Muscle of leg (tissue), 3 donors: ENCODE measurements at regions not wholly inside any gene's neighbourhood (a gene's known extent, or its start where the extent isn't known, plus 50 kb on each side); places are given as distances from the start of the nearest gene placed in this dataset.
A peak's percentile ranks its signal among the peaks of the same experiment; 100 is the strongest.

Experiments
- DNase-seq: peaks from one replicate; pipeline ENCODE4 v3.0.0; 2013
- H3K27ac ChIP-seq: one replicate; pipeline ENCODE4 v1.5.1; 2013; ENCODE audit warnings: mild to moderate bottlenecking, low read length, control low read depth
- H3K27me3 ChIP-seq: one replicate; pipeline ENCODE4 v1.6.1; 2013; ENCODE audit warnings: low read length; ENCODE audit not compliant: control insufficient read depth, insufficient read depth
- H3K36me3 ChIP-seq: one replicate; pipeline ENCODE4 v1.6.1; 2013; ENCODE audit warnings: low read length; ENCODE audit not compliant: control insufficient read depth, insufficient read depth
- H3K4me1 ChIP-seq: one replicate; pipeline ENCODE4 v1.6.1; 2013; ENCODE audit warnings: low read length; ENCODE audit not compliant: control insufficient read depth, insufficient read depth
- H3K4me3 ChIP-seq: one replicate; pipeline ENCODE4 v1.5.1; 2013; ENCODE audit warnings: low read length, control low read depth
- H3K9me3 ChIP-seq: replicated peaks from 2 replicates; pipeline ENCODE4 v1.6.1; 2013; ENCODE audit warnings: low read depth, low read length; ENCODE audit not compliant: control insufficient read depth
- WGBS: methylation state at CpG from one replicate; pipeline ENCODE4 v1.1.5; 2013; ENCODE audit warnings: missing lambda C conversion rate; ENCODE audit not compliant: insufficient coverage; 5-methylcytosine and 5-hydroxymethylcytosine counted together

- no peak for DNase-seq
- Histone ChIP-seq H3K36me3 (no peaks in the 10 kb centered on the region), H3K27me3 (no peaks in the 10 kb centered on the region), H3K9me3 (no peaks in the 10 kb centered on the region), H3K27ac (no peak overlapping the region), H3K4me3 (no peak overlapping the region), H3K4me1 (peaks cover 3% of the 10 kb centered on the region)
- 86% methylated on average over 5 of the region's 6 CpGs for WGBS
Measured at GRCh38 chr2:173544641-173545363, 190.1 kb downstream of the CDCA7 start.

- Histone ChIP-seq H3K27me3 (no peaks in the 10 kb centered on the region), H3K9me3 (no peaks in the 10 kb centered on the region), H3K36me3 (no peaks in the 10 kb centered on the region), H3K4me3 (no peak overlapping the region), H3K27ac (no peak overlapping the region), H3K4me1 (peaks cover 3% of the 10 kb centered on the region)
- 70% methylated on average over 3 of the region's 3 CpGs for WGBS
- peak; percentile 80 for DNase-seq
Measured at GRCh38 chr2:173545364-173545763, 190.7 kb downstream of the CDCA7 start.

- 78% methylated on average over 5 of the region's 6 CpGs for whole genome bisulfite sequencing
Measured at GRCh38 chr2:173547499-173547898, 192.8 kb downstream of the CDCA7 start.

GRCh38 chr2:173550143-173550542, 195.5 kb downstream of the CDCA7 start:
- peak; percentile 18 for DNase-seq
- no CpG with 5 or more reads among the region's 1 CpG for WGBS
- peaks cover 2% of the 10 kb centered on the region for H3K9me3 ChIP-seq

More at GRCh38 chr2:173547499-173547898, 192.8 kb downstream of the CDCA7 start:
- Histone ChIP-seq H3K36me3 (no peaks in the 10 kb centered on the region), H3K4me1 (peaks cover 3% of the 10 kb centered on the region), H3K27ac (no peak overlapping the region), H3K9me3 (peaks cover 2% of the 10 kb centered on the region), H3K4me3 (no peak overlapping the region), H3K27me3 (no peaks in the 10 kb centered on the region)
- peak; percentile 21 for DNase-seq

GRCh38 chr2:173552531-173552930, 197.9 kb downstream of the CDCA7 start:
- Histone ChIP-seq H3K27ac (no peak overlapping the region), H3K27me3 (no peaks in the 10 kb centered on the region), H3K36me3 (no peaks in the 10 kb centered on the region), H3K4me3 (no peak overlapping the region), H3K4me1 (peaks cover 2% of the 10 kb centered on the region), H3K9me3 (peaks cover 2% of the 10 kb centered on the region)
- 68% methylated on average over 2 of the region's 3 CpGs for WGBS
- DNase-seq, result peak; percentile 26

More at GRCh38 chr2:173550143-173550542, 195.5 kb downstream of the CDCA7 start:
- Histone ChIP-seq H3K4me1 (peaks cover 3% of the 10 kb centered on the region), H3K27ac (no peak overlapping the region), H3K27me3 (no peaks in the 10 kb centered on the region), H3K4me3 (no peak overlapping the region), H3K36me3 (no peaks in the 10 kb centered on the region)

GRCh38 chr2:173553593-173553992, 198.9 kb downstream of the CDCA7 start:
- DNase-seq, result no peak
- H3K9me3 ChIP-seq, result peaks cover 2% of the 10 kb centered on the region
- no peak overlapping the region for H3K4me3 ChIP-seq
- H3K27ac ChIP-seq, result no peak overlapping the region
- H3K36me3 ChIP-seq, result no peaks in the 10 kb centered on the region
- no peaks in the 10 kb centered on the region for H3K27me3 ChIP-seq
- H3K4me1 ChIP-seq, result peaks cover 2% of the 10 kb centered on the region
- WGBS, result 27% methylated on average over 2 of the region's 6 CpGs

GRCh38 chr2:173555833-173556232, 201.2 kb downstream of the CDCA7 start:
- H3K36me3 ChIP-seq, result no peaks in the 10 kb centered on the region
- peaks cover 1% of the 10 kb centered on the region for H3K9me3 ChIP-seq
- DNase-seq, result peak; percentile 70
- no peak overlapping the region for H3K27ac ChIP-seq
- H3K4me1 ChIP-seq, result peaks cover 2% of the 10 kb centered on the region
- no peak overlapping the region for H3K4me3 ChIP-seq
- no peaks in the 10 kb centered on the region for H3K27me3 ChIP-seq
- no CpG with 5 or more reads among the region's 1 CpG for WGBS

- no peak for DNase-seq
- Histone ChIP-seq H3K36me3 (no peaks in the 10 kb centered on the region), H3K27me3 (no peaks in the 10 kb centered on the region), H3K4me1 (peaks cover 2% of the 10 kb centered on the region), H3K27ac (no peak overlapping the region), H3K9me3 (no peaks in the 10 kb centered on the region), H3K4me3 (no peak overlapping the region)
- WGBS, result no CpG with 5 or more reads among the region's 5 CpGs
Measured at GRCh38 chr2:173556816-173557215, 202.1 kb downstream of the CDCA7 start.

- no peak overlapping the region for H3K27ac ChIP-seq
- H3K9me3 ChIP-seq, result no peaks in the 10 kb centered on the region
- no CpG with 5 or more reads among the region's 2 CpGs for WGBS
- no peak overlapping the region for H3K4me3 ChIP-seq
- no peaks in the 10 kb centered on the region for H3K36me3 ChIP-seq
- no peak for DNase-seq
- no peaks in the 10 kb centered on the region for H3K27me3 ChIP-seq
- H3K4me1 ChIP-seq, result peaks cover 2% of the 10 kb centered on the region
Measured at GRCh38 chr2:173557497-173557896, 202.8 kb downstream of the CDCA7 start.

- WGBS, result 78% methylated on average over 3 of the region's 3 CpGs
- H3K36me3 ChIP-seq, result no peaks in the 10 kb centered on the region
Measured at GRCh38 chr2:173567493-173567892, 212.8 kb downstream of the CDCA7 start.

More at GRCh38 chr2:173567493-173567892, 212.8 kb downstream of the CDCA7 start:
- Histone ChIP-seq H3K4me3 (no peak overlapping the region), H3K4me1 (peaks cover 7% of the 10 kb centered on the region), H3K27me3 (no peaks in the 10 kb centered on the region), H3K27ac (no peak overlapping the region), H3K9me3 (no peaks in the 10 kb centered on the region)
- no peak for DNase-seq
